Stimulated activated CD4-positive, alpha-beta T cell treated with anti-CD3 and anti-CD28 coated beads, Interleukin-4, amount 100 ng/mL, for 4 hours (primary cell): ENCODE measurements at regions not wholly inside any gene's neighbourhood (a gene's known extent, or its start where the extent isn't known, plus 50 kb on each side); places are given as distances from the start of the nearest gene placed in this dataset.
"Not testable (repeated sequence)": the region's sequence is repeated elsewhere in the genome, so short reads cannot be mapped to it uniquely, and the experiment has no call there.

Experiments used
- DNase-seq, 2 experiments: peaks; one replicate each; pipeline ENCODE4 v3.0.0-alpha.2; 2020

- not testable (repeated sequence) for DNase-seq
Measured at GRCh38 chr21:9766890-9767591, 754.3 kb upstream of the TPTE start.

- DNase-seq = no peak
Measured at GRCh38 chr21:9767592-9768375, 753.6 kb upstream of the TPTE start.

- DNase-seq = not testable (repeated sequence)
Measured at GRCh38 chr21:9768376-9769130, 752.8 kb upstream of the TPTE start.

GRCh38 chr21:9769131-9769498 is 752.3 kb upstream of the TPTE start:
- not testable (repeated sequence) for DNase-seq

GRCh38 chr21:9769718-9770690 is 751.4 kb upstream of the TPTE start:
- DNase-seq = not testable (repeated sequence)

- not testable (repeated sequence) for DNase-seq
Measured at GRCh38 chr21:9771466-9772347, 749.7 kb upstream of the TPTE start.

GRCh38 chr21:9772348-9772672 is 749.1 kb upstream of the TPTE start:
- no peak for DNase-seq

- DNase-seq = not testable (repeated sequence)
Measured at GRCh38 chr21:9772877-9773420, 748.4 kb upstream of the TPTE start.

- no peak for DNase-seq
Measured at GRCh38 chr21:9774347-9774746, 747.0 kb upstream of the TPTE start.

GRCh38 chr21:9774901-9775593 is 746.3 kb upstream of the TPTE start:
- DNase-seq = not testable (repeated sequence)

- DNase-seq = not testable (repeated sequence)
Measured at GRCh38 chr21:9775877-9776276, 745.5 kb upstream of the TPTE start.

- DNase-seq = not testable (repeated sequence)
Measured at GRCh38 chr21:9776286-9777020, 744.9 kb upstream of the TPTE start.

GRCh38 chr21:9778541-9778940 is 742.8 kb upstream of the TPTE start:
- DNase-seq = not testable (repeated sequence)

- DNase-seq = no peak
Measured at GRCh38 chr21:9780441-9780937, 740.9 kb upstream of the TPTE start.

GRCh38 chr21:9783587-9783986 is 737.8 kb upstream of the TPTE start:
- DNase-seq = not testable (repeated sequence)

GRCh38 chr21:9784201-9784600 is 737.2 kb upstream of the TPTE start:
- not testable (repeated sequence) for DNase-seq

- not testable (repeated sequence) for DNase-seq
Measured at GRCh38 chr21:9786092-9786491, 735.3 kb upstream of the TPTE start.

GRCh38 chr21:9788281-9788680 is 733.1 kb upstream of the TPTE start:
- not testable (repeated sequence) for DNase-seq

- DNase-seq = not testable (repeated sequence)
Measured at GRCh38 chr21:9790354-9790753, 731.0 kb upstream of the TPTE start.
